ENCODE measurements at regions not wholly inside any gene's neighbourhood (a gene's known extent, or its start where the extent isn't known, plus 50 kb on each side); places are given as distances from the start of the nearest gene placed in this dataset.

- no peak for TF ChIP-seq CTCF (optimal IDR thresholded peaks at IDR 0.05 in 1 of 3, IDR thresholded peaks at IDR 0.05 in 1 of 3, conservative IDR thresholded peaks at IDR 0.05 in 1 of 3; ENCODE audit: extremely low read depth in 1 of 3, insufficient read depth in 2 of 3, low read length in 3 of 3)
- TF ChIP-seq EZH2 (IDR thresholded peaks at IDR 0.05; ENCODE audit: low read length) = no peak
Measured at GRCh38 chr15:94777037-94777436, 545.7 kb downstream of the MCTP2 start.

Data from keratinocyte (primary cell).